Parathyroid adenoma (tissue), 2 donors: ENCODE measurements at regions not wholly inside any gene's neighbourhood (a gene's known extent, or its start where the extent isn't known, plus 50 kb on each side); places are given as distances from the start of the nearest gene placed in this dataset.

Experiments used
- H2AFZ ChIP-seq: fragments of 300-600 bp; sonication (generic); one replicate; pipeline ENCODE4 v1.7.0; 2017; ENCODE audit warnings: antibody characterized with exemption, mild to moderate bottlenecking
- H3K27ac ChIP-seq: fragments of 300-600 bp; sonication (generic); one replicate; pipeline ENCODE4 v1.7.0; 2017
- H3K27me3 ChIP-seq: fragments of 300-600 bp; sonication (generic); one replicate; pipeline ENCODE4 v1.7.0; 2017; ENCODE audit warnings: low read length; ENCODE audit not compliant: control insufficient read depth, insufficient read depth
- H3K36me3 ChIP-seq: fragments of 300-600 bp; sonication (generic); one replicate; pipeline ENCODE4 v1.7.0; 2017; ENCODE audit warnings: low read length; ENCODE audit not compliant: control insufficient read depth, insufficient read depth
- H3K4me1 ChIP-seq: fragments of 300-600 bp; sonication (generic); one replicate; pipeline ENCODE4 v1.7.0; 2017; ENCODE audit warnings: control low read depth
- H3K4me2 ChIP-seq: fragments of 300-600 bp; sonication (generic); one replicate; pipeline ENCODE4 v1.7.0; 2017; ENCODE audit warnings: low read length
- H3K4me3 ChIP-seq: fragments of 300-600 bp; sonication (generic); one replicate; pipeline ENCODE4 v1.7.0; 2017; ENCODE audit warnings: low read depth, low read length
- H3K79me2 ChIP-seq: fragments of 300-600 bp; sonication (generic); one replicate; pipeline ENCODE4 v1.7.0; 2017; ENCODE audit warnings: control low read depth
- H3K9ac ChIP-seq: fragments of 300-600 bp; sonication (generic); one replicate; pipeline ENCODE4 v1.7.0; 2017; ENCODE audit warnings: mild to moderate bottlenecking
- H3K9me3 ChIP-seq: fragments of 300-600 bp; sonication (generic); one replicate; pipeline ENCODE4 v1.7.0; 2017; ENCODE audit warnings: low read length; ENCODE audit not compliant: control insufficient read depth
- TF ChIP-seq, protein P1 (sequence below): fragments of 300-600 bp; sonication (generic); IDR thresholded peaks from one replicate; pipeline ENCODE4 v1.7.0; 2017; ENCODE audit warnings: antibody characterized with exemption, mild to moderate bottlenecking
- donor health status: primary hyperparathyroidism.

GRCh38 chr5:166856791-166857190, 1434.7 kb upstream of the WWC1 start:
- Histone ChIP-seq H3K27me3 (no peaks in the 10 kb centered on the region), H3K9me3 (no peaks in the 10 kb centered on the region), H3K9ac (no peak overlapping the region), H3K36me3 (no peaks in the 10 kb centered on the region), H3K4me1 (no peaks in the 10 kb centered on the region), H3K4me2 (no peak overlapping the region), H3K27ac (no peak overlapping the region), H2AFZ (no peak overlapping the region), H3K4me3 (no peak overlapping the region), H3K79me2 (no peaks in the 10 kb centered on the region)
- TF ChIP-seq, protein P1, sequence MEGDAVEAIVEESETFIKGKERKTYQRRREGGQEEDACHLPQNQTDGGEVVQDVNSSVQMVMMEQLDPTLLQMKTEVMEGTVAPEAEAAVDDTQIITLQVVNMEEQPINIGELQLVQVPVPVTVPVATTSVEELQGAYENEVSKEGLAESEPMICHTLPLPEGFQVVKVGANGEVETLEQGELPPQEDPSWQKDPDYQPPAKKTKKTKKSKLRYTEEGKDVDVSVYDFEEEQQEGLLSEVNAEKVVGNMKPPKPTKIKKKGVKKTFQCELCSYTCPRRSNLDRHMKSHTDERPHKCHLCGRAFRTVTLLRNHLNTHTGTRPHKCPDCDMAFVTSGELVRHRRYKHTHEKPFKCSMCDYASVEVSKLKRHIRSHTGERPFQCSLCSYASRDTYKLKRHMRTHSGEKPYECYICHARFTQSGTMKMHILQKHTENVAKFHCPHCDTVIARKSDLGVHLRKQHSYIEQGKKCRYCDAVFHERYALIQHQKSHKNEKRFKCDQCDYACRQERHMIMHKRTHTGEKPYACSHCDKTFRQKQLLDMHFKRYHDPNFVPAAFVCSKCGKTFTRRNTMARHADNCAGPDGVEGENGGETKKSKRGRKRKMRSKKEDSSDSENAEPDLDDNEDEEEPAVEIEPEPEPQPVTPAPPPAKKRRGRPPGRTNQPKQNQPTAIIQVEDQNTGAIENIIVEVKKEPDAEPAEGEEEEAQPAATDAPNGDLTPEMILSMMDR = no peak

- no peak overlapping the region for H3K27ac ChIP-seq
- H2AFZ ChIP-seq = no peak overlapping the region
- H3K36me3 ChIP-seq = no peaks in the 10 kb centered on the region
- no peaks in the 10 kb centered on the region for H3K4me1 ChIP-seq
- H3K4me3 ChIP-seq = no peak overlapping the region
- no peak overlapping the region for H3K4me2 ChIP-seq
- H3K9ac ChIP-seq = no peak overlapping the region
- TF ChIP-seq, protein P1 = no peak
- no peaks in the 10 kb centered on the region for H3K27me3 ChIP-seq
- H3K79me2 ChIP-seq = no peaks in the 10 kb centered on the region
- H3K9me3 ChIP-seq = no peaks in the 10 kb centered on the region
These were observed 1431.0 kb upstream of the WWC1 start for GRCh38 chr5:166860426-166860825.

GRCh38 chr5:166862581-166862980, 1428.9 kb upstream of the WWC1 start:
- TF ChIP-seq, protein P1 = no peak
- Histone ChIP-seq H3K27ac (no peak overlapping the region), H3K4me1 (no peaks in the 10 kb centered on the region), H3K36me3 (no peaks in the 10 kb centered on the region), H3K4me3 (no peak overlapping the region), H3K9me3 (no peaks in the 10 kb centered on the region), H2AFZ (no peak overlapping the region), H3K9ac (no peak overlapping the region), H3K4me2 (no peak overlapping the region), H3K27me3 (no peaks in the 10 kb centered on the region), H3K79me2 (no peaks in the 10 kb centered on the region)

DNA sequence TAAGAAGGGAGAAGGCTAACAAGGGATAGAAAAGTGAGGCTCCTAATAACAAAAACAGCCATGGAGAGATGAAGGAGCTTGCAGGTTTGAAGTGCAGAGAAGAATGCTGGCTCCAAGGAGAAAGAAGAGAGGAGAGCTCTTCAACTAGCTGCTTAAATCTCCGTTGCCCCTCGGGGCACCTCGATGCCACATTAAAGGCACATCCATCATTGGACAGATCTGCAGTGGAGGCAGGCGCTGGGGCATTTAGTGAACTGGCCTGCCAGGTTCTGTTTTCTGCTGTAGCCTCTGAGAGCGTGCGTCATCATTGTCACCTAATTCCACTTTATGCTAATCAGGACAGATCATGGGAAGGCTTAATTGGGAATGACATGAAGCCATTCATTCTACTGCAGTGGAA, 1426.2 kb upstream of the WWC1 start:
- no peak overlapping the region for H2AFZ ChIP-seq
- TF ChIP-seq, protein P1 = no peak
- H3K79me2 ChIP-seq = no peaks in the 10 kb centered on the region
- no peak overlapping the region for H3K27ac ChIP-seq
- H3K9ac ChIP-seq = no peak overlapping the region
- H3K9me3 ChIP-seq = no peaks in the 10 kb centered on the region
- no peak overlapping the region for H3K4me2 ChIP-seq
- no peak overlapping the region for H3K4me3 ChIP-seq
- H3K36me3 ChIP-seq = no peaks in the 10 kb centered on the region
- no peaks in the 10 kb centered on the region for H3K4me1 ChIP-seq
- no peaks in the 10 kb centered on the region for H3K27me3 ChIP-seq

DNA sequence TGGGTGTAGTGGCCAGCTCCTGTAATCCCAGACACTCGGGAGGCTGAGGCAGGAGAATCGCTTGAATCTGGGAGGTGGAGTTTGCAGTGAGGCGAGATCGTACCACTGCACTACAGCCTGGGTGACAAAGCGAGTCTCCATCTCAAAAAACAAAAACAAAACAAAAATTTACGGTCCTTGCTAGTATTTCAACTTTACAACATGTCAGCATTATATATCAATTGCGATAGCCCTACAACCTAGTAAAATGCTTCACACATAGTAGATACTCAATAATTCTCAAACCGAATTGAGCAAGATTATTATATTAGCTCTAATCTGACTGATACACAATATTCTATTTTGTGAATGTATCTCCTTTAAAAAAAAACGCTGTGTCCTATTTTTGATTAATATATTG, 1411.0 kb upstream of the WWC1 start:
- Histone ChIP-seq H3K4me2 (no peak overlapping the region), H3K4me1 (no peaks in the 10 kb centered on the region), H2AFZ (no peak overlapping the region), H3K9me3 (no peaks in the 10 kb centered on the region), H3K9ac (no peak overlapping the region), H3K4me3 (no peak overlapping the region), H3K79me2 (no peaks in the 10 kb centered on the region), H3K27me3 (no peaks in the 10 kb centered on the region), H3K27ac (no peak overlapping the region), H3K36me3 (no peaks in the 10 kb centered on the region)
- TF ChIP-seq, protein P1 = no peak
